GM21367 (cell line): ENCODE measurements at regions not wholly inside any gene's neighbourhood (a gene's known extent, or its start where the extent isn't known, plus 50 kb on each side); places are given as distances from the start of the nearest gene placed in this dataset.
A peak's percentile ranks its signal among the peaks of the same experiment; 100 is the strongest.
"Not testable (repeated sequence)": the region's sequence is repeated elsewhere in the genome, so short reads cannot be mapped to it uniquely, and the experiment has no call there.

Experiments used
- ATAC-seq: cut with Tn5 transposase; IDR thresholded peaks from one replicate; pipeline ENCODE4 v1.9.1; 2021; ENCODE audit not compliant: unreplicated experiment

DNA sequence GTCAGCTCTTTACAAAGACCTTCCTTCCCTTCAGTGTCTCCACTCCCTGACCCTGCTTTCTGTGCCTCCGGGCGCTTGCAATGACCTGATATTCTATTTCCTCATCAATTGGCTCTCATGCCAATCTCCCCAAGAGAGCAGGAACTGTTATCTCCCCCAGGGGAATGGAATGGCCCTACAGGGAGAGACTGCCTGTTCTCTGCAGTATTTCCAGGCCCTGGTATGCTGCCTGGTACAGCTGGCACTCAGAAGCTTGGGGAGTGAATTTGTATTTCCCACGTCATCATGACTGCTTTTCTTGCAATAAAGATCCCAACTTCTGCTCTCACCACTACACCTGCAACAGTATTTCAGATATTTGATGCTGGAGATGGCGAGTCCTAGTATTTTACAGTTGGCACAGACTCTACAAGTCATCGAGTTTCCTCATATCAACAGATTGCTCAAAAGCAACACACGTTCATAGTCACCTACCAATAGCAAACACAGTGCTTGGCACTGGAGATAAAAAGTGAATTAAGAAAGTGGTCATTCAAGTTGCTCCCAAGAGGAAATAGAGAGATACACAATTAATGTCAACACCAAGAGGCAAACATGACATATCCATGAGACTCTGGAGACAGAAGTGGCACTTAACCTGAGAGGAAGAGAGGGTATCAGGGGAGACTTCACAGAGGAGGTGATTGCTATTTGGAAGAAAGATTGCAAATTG is 90.5 kb upstream of the EGFL6 start:
- no peak for ATAC-seq

DNA sequence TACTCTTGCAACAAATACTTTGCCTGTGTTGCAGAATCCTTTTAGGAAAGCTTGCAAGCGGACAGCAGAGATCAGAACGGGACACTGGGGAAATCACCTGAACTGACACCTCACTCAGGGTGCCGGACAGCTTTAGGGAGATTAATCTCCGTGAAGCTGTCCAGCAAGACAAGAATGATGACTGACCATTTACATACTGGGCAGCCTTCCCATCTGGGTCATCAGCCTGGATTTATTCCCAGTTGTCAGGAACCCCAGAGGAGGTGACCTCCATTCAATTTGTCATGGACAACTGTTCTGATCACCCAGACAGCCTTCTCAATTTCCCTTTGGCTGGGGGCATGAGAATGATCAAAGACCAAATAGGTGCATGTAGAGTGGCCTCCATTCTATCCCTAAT is 93.0 kb upstream of the EGFL6 start:
- ATAC-seq, result no peak

DNA sequence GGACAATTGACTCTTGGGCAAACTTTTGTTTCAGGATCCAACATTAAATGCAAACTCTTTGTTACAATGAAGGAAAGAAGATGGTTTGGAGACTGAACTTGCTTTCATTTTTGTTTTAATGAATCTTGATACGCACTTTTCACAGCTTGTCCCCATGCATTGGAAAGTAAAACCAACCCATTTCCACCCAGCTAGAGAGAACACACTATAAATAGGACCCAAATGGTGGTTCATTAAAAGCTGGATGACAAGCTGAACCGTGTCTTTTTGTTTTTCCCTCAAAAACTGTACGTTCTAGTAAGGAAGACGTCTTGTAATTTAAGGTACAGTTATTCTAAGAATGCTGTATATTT is 95.3 kb upstream of the EGFL6 start:
- ATAC-seq, result peak; percentile 53

DNA sequence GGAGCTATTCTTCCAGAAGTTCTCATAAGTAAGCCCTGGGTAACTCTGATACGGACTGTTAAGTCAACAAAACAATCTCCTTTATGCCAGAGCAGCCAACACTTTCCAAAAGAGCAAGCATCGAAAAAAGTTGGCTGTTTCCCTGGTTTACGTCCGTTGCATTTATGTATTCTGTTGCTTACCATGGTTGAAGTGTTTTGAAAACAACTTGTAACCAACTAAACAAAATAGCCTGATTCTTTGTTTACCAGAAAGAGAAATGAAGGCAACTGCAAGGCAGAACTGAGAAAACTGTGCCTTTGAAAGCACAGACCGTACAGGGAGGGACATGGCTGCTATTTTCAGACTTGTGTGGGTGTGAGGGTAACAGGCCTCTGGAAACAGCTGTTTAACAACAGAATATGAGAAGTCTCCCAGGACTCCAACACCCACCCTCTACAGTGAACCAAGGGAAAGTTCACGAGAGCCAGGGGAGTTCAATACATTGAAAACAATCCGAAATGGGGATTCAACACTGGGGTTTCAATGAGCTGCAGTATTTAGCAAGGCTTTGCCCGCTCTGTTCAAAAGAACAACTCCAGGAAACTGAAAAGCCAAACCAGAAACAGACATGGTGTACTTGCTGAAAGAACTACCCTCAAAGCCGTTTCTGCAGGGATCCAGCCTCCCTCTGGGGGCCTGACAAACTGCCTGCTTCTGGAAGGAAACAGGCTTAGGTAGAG is 95.8 kb upstream of the EGFL6 start:
- ATAC-seq, result peak; percentile 74

DNA sequence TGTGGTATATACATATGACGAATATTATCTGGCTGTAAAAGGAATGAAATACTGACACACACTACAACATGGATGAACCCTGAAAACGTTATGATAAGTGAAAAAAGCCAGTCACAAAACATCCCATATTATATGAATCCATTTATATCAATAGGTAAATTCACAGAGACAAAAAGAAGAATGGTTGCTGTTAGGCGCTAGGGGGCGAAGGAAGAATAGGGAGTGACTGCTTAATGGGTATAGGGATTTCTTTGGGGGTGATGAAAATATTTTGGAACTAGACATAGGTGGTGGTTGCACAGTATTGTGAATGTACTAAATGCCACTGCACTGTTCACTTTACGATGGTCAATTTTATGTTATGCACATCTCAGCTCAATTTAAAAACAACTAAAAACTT is 96.4 kb upstream of the EGFL6 start:
- no peak for ATAC-seq

DNA sequence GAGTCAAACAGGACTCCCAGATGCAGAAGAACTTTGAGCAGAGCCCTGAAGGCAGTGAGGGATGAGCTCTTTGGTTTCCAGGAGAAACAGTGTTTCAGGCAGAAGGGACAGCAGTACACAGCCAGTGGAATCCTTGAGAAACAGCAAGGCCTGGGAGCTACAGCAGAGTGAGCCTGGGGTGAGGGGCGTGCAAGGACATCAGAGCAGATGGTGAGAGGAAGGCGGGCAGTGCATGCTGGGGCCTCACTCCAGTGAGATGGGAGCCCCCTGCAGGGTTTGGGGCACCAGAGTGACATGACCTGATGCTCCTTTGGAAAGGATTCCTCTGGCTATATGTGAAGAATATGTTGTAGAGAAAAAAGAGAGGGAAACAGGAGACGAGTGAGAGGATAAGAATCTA is 98.1 kb upstream of the EGFL6 start:
- ATAC-seq, result no peak

DNA sequence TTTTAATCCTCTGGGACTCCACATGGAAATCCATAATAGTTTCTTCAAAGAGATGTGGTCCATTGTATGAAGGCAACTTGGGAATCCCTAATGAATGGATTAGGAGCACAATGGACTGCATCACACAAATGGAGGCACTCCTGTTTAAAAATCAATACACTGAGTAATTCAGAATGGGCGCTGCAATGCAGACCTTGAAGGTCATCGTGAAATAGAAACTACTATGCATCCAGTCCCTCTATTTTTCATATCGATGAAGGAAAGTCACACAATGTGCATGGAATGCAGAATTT is 98.8 kb upstream of the EGFL6 start:
- no peak for ATAC-seq

DNA sequence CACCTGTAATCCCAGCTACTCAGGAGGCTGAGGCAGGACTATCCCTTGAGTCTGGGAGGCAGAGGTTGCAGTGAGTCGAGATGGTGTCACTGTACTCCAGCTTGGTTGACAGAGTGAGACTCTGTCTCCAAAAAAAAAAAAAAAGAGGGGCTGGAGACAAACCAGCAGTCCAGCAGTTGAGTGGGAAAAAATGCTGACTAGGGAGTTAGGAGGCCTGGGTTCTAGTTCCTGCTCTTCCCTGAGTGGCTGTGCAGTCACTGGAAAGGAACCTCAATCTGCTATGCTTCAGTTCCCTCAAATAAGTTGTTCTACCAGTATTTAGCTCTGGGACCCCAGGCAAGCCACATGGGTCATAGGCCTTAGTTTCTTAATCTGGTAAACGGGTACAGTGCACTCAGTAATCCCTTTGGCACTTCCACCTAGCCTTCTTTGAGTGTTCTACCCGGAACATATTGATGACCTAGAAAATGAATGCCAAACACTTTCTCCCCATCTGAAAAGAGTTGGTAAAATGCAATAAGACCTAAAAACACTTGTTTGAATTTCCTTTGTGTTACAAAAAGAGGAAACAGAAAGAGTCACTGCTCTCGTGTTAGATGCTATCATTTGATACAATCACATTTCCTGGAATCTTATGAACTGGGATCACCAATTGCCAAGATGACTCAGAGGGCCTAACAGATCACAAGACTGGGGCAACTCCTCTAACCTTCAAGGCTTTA is 99.3 kb upstream of the EGFL6 start:
- no peak for ATAC-seq

DNA sequence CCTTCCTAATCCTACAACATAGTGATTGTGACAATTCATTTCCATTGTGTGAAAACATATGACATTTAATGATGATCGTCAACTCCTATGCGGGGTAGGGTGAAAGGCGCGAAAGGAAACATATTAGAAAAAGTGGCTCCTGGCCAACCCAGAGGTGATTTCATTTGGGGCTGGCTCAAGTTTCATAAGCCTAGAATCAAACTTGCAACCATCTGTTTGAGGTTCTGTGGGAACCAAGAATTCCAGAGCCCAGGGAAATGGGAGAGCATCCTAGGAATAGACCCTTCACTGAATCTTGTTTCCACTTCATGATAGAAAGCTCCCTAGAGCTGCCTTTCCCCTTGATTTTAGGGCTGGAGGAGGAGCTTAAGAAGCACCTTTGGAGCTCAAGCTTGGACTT is 101.3 kb upstream of the EGFL6 start:
- ATAC-seq, result no peak

DNA sequence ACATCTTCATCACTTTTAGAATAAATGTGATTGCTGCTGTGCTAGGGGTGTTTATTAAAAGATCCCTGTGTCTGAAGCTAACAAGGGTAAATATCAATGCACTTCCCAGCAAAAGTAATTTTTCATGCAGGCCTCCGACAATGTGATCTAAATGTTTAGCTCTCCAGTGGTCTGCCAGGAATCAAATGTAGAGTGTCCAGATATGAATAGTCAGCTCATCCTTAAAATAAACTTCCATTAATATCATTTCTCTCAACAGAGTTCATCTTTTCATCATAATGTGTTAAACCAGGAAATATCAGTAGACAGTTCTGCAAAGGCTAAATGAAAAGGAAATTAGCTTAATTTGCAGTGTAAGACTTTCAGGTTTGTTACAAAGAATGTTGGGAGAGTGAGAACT is 102.2 kb upstream of the EGFL6 start:
- no peak for ATAC-seq

DNA sequence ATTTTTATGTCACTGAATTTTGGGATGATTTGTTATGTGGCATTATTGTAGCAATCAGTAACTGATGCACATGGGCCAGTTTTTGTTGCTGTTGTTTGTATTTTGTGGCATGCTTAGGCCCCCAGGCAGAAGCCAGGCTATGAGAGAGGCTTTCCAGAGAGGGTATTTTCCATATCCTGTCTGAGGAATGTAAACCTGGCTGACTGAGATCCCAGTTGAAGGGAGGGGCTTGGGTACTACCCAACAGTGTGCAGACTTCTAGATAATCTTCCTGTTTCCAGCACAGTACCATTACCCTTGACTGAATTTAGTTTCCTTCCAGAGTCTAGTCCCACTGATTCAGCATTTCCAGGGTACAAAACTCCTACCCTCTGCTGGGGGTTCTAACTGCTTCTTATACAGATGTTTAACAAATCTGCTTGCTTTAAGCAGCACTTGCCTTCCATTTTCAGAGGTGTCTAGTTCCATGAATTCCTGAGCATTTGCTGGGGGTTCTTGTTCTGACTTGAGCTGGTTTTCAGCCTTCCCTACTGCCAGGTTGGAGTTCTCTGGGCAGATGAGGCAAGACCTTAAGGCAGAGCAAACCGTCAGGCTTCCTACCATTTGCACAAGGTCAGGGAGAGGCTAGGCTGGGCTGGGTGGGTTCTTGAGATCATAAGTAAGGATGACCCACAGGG is 104.7 kb upstream of the EGFL6 start:
- no peak for ATAC-seq

DNA sequence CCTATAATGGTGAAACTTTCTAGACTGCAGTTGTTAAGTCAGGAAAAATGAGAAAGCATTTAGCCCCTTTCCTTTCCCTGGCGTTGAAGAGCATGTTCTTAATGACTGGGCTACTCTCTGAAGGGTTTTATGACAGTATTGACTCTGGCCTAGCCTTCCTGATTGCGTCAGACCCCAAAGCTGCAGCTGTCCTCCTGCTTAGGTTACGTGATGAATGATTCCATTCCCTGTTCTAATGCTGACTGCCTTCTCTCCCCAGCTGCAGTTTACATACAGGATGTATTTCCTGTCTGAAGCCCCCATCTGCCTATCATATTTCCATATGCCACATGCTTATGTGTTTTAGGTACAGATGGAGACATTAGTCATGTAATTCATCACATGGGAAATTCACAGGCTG is 105.8 kb upstream of the EGFL6 start:
- ATAC-seq, result no peak

DNA sequence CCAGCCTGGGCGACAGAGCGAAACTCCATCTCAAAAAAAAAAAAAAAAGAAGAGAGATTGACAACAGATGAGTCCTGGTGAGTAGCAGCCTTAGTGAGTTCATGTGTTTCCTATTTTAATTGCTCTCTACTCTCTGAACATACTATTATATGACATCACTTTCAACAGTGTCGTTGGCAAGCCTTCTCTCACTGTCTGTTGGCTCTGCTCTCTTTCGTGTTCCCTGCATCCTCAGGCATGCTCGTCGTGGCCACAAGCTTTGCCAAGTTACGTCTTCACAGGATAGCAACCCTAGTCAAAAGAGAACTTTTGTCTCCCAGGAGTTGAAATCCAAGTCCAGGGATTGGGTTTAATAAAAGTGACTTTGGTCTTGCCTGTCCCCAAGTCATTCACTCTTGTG is 117.1 kb upstream of the EGFL6 start:
- ATAC-seq, result no peak

DNA sequence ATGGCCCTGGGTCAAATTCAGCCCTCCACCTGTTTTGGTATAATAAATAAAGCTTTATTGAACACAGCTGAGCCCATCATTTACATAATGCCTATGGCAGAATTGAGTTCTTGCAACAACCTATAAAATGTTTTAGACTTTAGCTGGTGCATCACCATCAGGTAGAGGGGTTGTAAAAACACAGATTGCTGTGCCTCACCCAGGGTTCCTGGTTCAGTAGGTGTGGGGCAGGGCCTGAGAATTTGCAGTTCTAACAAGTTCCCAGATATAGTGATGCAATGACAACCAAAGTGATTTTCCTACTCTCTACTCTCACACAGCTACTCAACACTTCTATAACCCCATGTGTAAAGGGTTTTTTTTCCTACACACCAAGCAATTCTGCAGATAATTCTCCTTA is 120.0 kb upstream of the EGFL6 start:
- ATAC-seq, result no peak

DNA sequence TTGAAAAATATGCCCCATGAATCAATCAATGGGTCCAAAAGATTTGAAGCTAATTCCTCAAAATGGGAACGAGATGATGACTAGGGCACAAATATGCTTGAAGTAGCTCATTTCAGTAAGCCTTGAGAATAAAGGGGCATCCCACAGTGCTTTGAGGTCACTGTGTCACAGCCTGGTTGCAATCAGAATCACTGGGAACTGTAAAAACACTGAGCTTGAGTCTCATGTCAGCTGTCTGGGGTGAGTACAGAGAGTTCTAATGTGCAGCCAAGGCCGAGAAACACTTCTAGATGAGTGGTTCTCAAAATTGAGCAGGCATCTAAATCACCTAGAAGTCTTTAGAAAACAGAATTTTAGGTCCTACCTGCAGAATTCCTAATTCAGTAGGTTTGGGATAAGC is 120.5 kb upstream of the EGFL6 start:
- no peak for ATAC-seq

DNA sequence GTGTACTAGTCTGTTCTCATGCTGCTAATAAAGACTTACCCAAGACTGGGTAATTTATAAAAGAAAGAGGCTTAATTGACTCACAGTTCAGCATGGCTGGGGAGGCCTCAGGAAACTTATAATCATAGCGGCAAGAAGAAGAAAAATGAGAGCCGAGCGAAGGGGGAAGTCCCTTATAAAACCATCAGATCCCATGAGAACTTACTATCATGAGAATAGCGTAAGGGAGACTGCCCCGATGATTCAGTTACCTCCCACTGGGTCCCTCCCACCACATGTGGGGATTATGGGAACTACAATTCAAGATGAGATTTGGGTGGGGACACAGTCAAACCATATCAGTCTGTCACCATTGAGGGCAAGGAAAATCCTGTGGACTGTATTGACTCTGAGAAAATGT is 121.8 kb upstream of the ATXN3L start:
- ATAC-seq, result not testable (repeated sequence)

DNA sequence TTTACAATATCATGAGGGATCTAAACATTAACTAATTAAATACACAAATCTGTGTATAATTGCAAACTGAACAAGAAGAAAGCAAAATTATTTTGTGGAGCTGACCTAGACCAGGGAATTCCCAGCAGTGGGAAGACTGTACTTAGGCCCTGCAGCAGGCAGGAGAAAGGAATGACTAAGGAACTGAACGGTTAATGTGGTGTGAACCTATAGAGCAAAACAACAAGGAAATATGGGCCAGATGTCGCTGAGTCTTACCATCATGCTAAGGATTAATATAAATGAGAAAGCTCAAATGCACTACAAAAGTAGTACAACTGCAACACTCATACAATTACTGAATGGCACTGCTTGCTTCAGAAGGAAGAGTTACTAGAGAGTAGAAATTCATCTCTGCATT is 120.3 kb upstream of the ATXN3L start:
- no peak for ATAC-seq

DNA sequence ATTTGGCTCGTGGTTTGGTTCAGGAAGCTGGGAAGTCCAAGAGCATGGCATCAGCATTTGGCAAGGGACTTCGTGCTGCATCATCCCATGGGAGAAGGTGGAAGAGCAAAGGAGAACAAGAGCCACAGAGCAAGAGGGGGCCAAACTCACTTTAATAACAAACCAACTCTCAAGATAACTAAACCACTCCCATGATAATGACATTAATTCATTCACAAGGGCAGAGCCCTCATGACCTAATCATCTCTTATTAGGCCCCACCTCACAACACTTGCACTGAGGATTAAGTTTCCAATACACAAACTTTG is 113.4 kb upstream of the ATXN3L start:
- no peak for ATAC-seq

DNA sequence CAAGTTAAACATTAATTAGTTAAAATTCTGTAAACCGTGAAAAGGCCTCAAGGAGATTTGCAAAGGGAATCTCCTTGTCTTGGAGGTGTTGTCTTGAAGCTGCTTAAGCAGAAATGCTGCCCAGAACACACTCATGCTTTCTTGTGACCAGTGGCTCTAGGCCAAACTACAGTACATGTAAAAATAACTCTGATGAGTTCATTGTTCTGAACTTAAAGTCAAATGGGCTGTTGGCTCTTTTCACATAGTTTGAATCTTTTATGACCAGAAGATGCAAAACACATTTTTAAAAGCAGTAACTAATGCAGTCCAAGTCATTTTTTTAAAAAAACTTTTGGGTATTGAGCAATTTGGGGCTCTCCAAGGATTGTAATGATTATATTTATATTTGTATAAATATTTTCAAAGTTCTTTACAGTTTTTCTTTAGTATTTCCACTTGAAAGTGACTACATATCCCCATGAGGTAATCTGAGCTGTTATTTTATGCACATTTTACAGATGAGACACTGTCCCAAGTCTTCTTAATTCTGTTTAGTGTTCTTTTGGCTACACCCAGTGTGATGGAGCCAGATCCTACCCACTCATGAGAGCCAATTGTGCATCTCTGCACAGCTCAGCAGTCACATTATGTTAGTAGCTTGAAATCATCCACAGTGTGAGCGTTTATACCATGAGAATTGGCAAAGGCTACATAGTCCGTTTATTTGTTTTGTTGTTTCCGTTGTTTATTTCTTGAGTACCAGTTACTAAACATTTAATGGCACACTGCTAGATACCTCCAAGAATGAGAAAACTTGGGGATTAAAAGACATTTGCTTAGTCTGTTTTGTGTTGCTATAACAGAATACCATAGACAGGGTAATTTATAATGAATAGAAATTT is 112.8 kb upstream of the ATXN3L start:
- ATAC-seq, result no peak

DNA sequence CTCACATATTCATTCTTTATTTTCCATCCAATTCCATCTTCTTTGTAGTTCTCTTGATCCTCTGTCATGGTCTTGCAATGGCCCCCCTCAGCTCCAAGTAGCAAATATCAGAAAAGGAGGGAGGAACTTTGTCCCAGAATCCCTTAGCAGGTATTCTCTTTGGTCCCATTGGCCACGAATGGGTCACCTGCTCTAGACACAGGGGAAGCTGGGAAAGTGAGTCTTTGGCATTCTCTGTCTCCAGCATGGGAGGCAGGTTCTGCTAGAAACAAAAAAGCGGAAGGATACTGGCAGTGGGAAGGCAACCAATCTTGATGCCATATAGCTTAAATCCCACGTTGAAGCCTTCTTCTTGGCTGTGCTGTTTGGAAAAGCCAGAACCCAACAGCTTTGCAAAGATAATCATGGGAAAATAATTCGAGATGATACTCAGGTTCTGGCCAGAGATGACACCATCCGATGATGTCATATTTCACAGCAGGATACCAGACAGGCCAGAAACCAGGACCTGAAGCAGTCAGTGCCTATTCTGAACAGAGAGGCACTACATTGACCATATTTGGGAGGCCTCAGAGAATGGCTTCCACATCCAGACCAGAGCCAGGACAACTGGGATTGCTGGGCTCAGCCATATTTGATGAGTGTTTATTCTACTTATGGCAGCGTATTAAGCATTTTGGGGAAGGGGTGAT is 110.4 kb upstream of the ATXN3L start:
- no peak for ATAC-seq
